ENCODE measurements at regions not wholly inside any gene's neighbourhood (a gene's known extent, or its start where the extent isn't known, plus 50 kb on each side); places are given as distances from the start of the nearest gene placed in this dataset.

DNA sequence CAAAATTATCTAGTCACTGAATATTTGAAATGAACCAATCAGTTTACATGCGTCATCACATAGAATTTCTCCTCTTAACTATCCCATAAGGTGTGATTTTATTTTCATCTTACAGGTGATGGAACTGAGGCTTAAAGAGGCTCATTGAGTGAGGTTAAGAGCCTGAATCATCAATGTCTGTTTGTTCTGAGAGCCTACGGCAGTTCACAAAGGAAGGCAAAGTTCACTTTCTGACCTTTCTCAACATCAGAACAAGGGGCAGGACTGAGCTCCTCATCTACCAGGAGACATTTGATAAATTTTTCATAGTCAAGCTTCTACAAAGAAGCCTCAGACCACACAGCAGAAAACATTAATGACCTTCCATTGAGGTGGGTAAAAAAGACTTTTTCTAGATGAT lies 54.9 kb upstream of the OLIG3 start:
- ATAC-seq (no peak), FAIRE-seq (no peak), DNase-seq (ENCODE audit: low read depth, low spot score) (no peak)
- Histone ChIP-seq H3K9me3 (replicated peaks; ENCODE audit: control insufficient read depth, insufficient read depth, low read length) (no peaks in the 10 kb centered on the region), H3K27ac (ENCODE audit: control insufficient read depth, insufficient read depth) (no peak overlapping the region), H3K27me3 (replicated peaks in 1 of 2; ENCODE audit: control insufficient read depth in 2 of 2, insufficient read depth in 2 of 2, low read length in 1 of 2) (0 out of 4 replicates have a peak, but pooled peaks cover 1 to 5% of the 10 kb centered on the region in 2 experiments), H3K4me2 (ENCODE audit: control insufficient read depth, insufficient read depth) (no peak overlapping the region), H3K4me3 (no peak overlapping the region), H3K79me2 (ENCODE audit: control insufficient read depth, insufficient read depth, low read length) (no peaks in the 10 kb centered on the region), H3K36me3 (ENCODE audit: control insufficient read depth in 2 of 2, insufficient read depth in 2 of 2, low read length in 1 of 2) (no peaks in the 10 kb centered on the region), H3K9ac (ENCODE audit: control insufficient read depth, insufficient read depth, low read length) (no peak overlapping the region), H3K4me1 (ENCODE audit: control insufficient read depth, insufficient read depth, low read length) (no peaks in the 10 kb centered on the region), H4K20me1 (ENCODE audit: control insufficient read depth, insufficient read depth) (no peaks in the 10 kb centered on the region), H2AFZ (ENCODE audit: control insufficient read depth, low read depth, low read length) (no peak overlapping the region)
- ChIA-PET RAD21 (ENCODE audit: unreplicated experiment) (no interaction called here), SMC1A (ENCODE audit: uncharacterized antibody, unreplicated experiment) (interaction anchor here (0.6 to 1.1 kb wide), 2 partner anchors 10 to 100 kb away, joined by 3 read pairs; no protein-coding TSS in a partner anchor), CTCF (interaction anchor here (1.2 kb wide), 1 partner anchor 10 kb away, joined by 3 read pairs; no protein-coding TSS in a partner anchor), POLR2A (no interaction called here)
- 38% methylated on average over 2 of the region's 2 CpGs for WGBS (ENCODE audit: insufficient coverage, insufficient replicate concordance, low lambda C conversion rate, missing lambda C conversion rate)
- intact Hi-C loops (cut with micrococcal nuclease; ENCODE audit: unreplicated experiment) (no loop called here), in situ Hi-C loops (cut with MboI) (no loop called here)
- TF ChIP-seq BRCA1 (IDR thresholded peaks at IDR 0.05; ENCODE audit: low read depth, low read length): no peak
- no peak for TF ChIP-seq STAT1 (conservative IDR thresholded peaks at IDR 0.05)
- no peak for TF ChIP-seq ETV6 (conservative IDR thresholded peaks at IDR 0.05 in 1 of 2, IDR thresholded peaks at IDR 0.05 in 1 of 2; ENCODE audit: borderline replicate concordance in 1 of 2, low read depth in 1 of 2)
- no peak for TF ChIP-seq JUNB (IDR thresholded peaks at IDR 0.05)
- TF ChIP-seq NR2F1 (conservative IDR thresholded peaks at IDR 0.05): no peak
- TF ChIP-seq TCF3 (IDR thresholded peaks at IDR 0.05; ENCODE audit: borderline replicate concordance, insufficient read depth, low read depth, low read length): no peak
- TF ChIP-seq SIX5 (IDR thresholded peaks at IDR 0.05; ENCODE audit: low read depth, low read length, severe bottlenecking): no peak
- TF ChIP-seq HDAC2 (IDR thresholded peaks at IDR 0.05): no peak
- TF ChIP-seq BCLAF1 (IDR thresholded peaks at IDR 0.05): no peak
- TF ChIP-seq SKIL (IDR thresholded peaks at IDR 0.05; ENCODE audit: low read depth, poor library complexity, severe bottlenecking): no peak
- BruUV-seq (replicated peaks): no TSS peak
